ENCODE measurements at regions not wholly inside any gene's neighbourhood (a gene's known extent, or its start where the extent isn't known, plus 50 kb on each side); places are given as distances from the start of the nearest gene placed in this dataset.

GRCh38 chr4:84189144-84189543, 309.9 kb downstream of the NKX6-1 start:
- CTCF ChIA-PET: no interaction called here
- Mint-ChIP-seq H3K36me3 (ENCODE audit: insufficient read depth, unreplicated experiment) (no peaks in the 10 kb centered on the region), H3K27me3 (ENCODE audit: insufficient read depth, unreplicated experiment) (peaks cover 11% of the 10 kb centered on the region), H3K9me3 (ENCODE audit: unreplicated experiment) (peaks cover 6% of the 10 kb centered on the region), H3K4me3 (ENCODE audit: unreplicated experiment) (no peak overlapping the region), H3K4me1 (ENCODE audit: insufficient read depth, unreplicated experiment) (no peaks in the 10 kb centered on the region), H3K27ac (ENCODE audit: low read depth, unreplicated experiment) (no peak overlapping the region)
- POLR2A ChIA-PET: no interaction called here
- TF ChIP-seq, protein P1, sequence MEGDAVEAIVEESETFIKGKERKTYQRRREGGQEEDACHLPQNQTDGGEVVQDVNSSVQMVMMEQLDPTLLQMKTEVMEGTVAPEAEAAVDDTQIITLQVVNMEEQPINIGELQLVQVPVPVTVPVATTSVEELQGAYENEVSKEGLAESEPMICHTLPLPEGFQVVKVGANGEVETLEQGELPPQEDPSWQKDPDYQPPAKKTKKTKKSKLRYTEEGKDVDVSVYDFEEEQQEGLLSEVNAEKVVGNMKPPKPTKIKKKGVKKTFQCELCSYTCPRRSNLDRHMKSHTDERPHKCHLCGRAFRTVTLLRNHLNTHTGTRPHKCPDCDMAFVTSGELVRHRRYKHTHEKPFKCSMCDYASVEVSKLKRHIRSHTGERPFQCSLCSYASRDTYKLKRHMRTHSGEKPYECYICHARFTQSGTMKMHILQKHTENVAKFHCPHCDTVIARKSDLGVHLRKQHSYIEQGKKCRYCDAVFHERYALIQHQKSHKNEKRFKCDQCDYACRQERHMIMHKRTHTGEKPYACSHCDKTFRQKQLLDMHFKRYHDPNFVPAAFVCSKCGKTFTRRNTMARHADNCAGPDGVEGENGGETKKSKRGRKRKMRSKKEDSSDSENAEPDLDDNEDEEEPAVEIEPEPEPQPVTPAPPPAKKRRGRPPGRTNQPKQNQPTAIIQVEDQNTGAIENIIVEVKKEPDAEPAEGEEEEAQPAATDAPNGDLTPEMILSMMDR (IDR thresholded peaks at IDR 0.05; ENCODE audit: unreplicated experiment): no peak
- no peak for DNase-seq (ENCODE audit: unreplicated experiment)
- intact Hi-C loops (cut with micrococcal nuclease): no loop called here
- BruUV-seq (replicated peaks): no TSS peak

DNA sequence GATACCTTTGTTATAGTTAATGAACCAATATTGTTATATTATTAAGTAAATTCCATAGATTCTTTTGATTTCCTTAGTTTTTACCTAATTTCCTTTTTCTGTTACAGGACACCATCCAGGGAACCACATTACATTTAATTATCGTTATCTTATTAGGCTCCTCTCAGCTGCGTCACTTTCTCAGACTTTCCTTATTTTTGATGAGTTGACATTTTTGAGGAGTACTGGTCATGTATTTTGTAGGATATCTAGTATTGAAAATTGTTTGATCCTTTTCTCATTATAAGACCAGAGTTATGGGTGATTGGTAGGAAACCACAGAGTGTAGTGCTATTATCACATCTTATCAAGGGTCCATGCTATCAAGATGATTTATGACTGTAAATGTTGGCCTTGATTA, 319.7 kb downstream of the NKX6-1 start:
- BruUV-seq (replicated peaks): no TSS peak
- H3K27me3 Mint-ChIP-seq (ENCODE audit: insufficient read depth, unreplicated experiment): no peaks in the 10 kb centered on the region
- no peaks in the 10 kb centered on the region for H3K4me1 Mint-ChIP-seq (ENCODE audit: insufficient read depth, unreplicated experiment)
- no peaks in the 10 kb centered on the region for H3K36me3 Mint-ChIP-seq (ENCODE audit: insufficient read depth, unreplicated experiment)
- no peaks in the 10 kb centered on the region for H3K9me3 Mint-ChIP-seq (ENCODE audit: unreplicated experiment)
- no peak overlapping the region for H3K4me3 Mint-ChIP-seq (ENCODE audit: unreplicated experiment)
- intact Hi-C loops (cut with micrococcal nuclease): no loop called here
- CTCF ChIA-PET: no interaction called here
- POLR2A ChIA-PET: interaction anchor here (1.2 kb wide), 1 partner anchor 20 kb away, joined by 4 read pairs; no protein-coding TSS in a partner anchor
- TF ChIP-seq, protein P1 (IDR thresholded peaks at IDR 0.05; ENCODE audit: unreplicated experiment): no peak
- H3K27ac Mint-ChIP-seq (ENCODE audit: low read depth, unreplicated experiment): no peak overlapping the region
- DNase-seq (ENCODE audit: unreplicated experiment): no peak

GRCh38 chr4:84177831-84178542, 321.1 kb downstream of the NKX6-1 start:
- BruUV-seq (replicated peaks): no TSS peak
- POLR2A ChIA-PET: interaction anchor here (1.4 kb wide), 1 partner anchor 16 kb away, joined by 3 read pairs; no protein-coding TSS in a partner anchor
- Mint-ChIP-seq H3K36me3 (ENCODE audit: insufficient read depth, unreplicated experiment) (no peaks in the 10 kb centered on the region), H3K4me3 (ENCODE audit: unreplicated experiment) (no peak overlapping the region), H3K27ac (ENCODE audit: low read depth, unreplicated experiment) (no peak overlapping the region), H3K4me1 (ENCODE audit: insufficient read depth, unreplicated experiment) (no peaks in the 10 kb centered on the region), H3K27me3 (ENCODE audit: insufficient read depth, unreplicated experiment) (no peaks in the 10 kb centered on the region), H3K9me3 (ENCODE audit: unreplicated experiment) (no peaks in the 10 kb centered on the region)
- intact Hi-C loops (cut with micrococcal nuclease): no loop called here
- CTCF ChIA-PET: interaction anchor here (0.6 kb wide), 1 partner anchor 20 kb away, joined by 3 read pairs; no protein-coding TSS in a partner anchor
- peak; percentile 54 for DNase-seq (ENCODE audit: unreplicated experiment)
- TF ChIP-seq, protein P1 (IDR thresholded peaks at IDR 0.05; ENCODE audit: unreplicated experiment): no peak

DNA sequence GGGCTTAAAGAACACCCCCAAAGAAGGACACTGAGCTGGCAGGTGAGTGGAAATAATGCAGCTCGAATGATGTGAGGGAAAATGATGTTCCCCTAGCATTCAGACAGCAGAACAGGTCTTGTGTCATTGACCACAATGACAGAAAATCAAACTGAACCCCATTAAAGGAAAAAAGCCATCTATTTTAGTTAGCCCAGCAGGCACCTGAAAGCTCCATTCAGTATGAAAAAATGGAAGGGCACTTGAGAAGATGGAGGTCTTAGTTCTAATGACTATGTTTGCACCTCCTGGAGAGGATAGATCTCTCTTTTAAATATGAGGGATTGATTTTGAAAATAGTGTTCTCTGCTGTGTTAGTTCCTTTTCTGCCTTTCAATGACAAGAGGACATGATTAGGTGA, 323.1 kb downstream of the NKX6-1 start:
- CTCF ChIA-PET: interaction anchor here (0.6 kb wide), 1 partner anchor 315 kb away, joined by 5 read pairs; no protein-coding TSS in a partner anchor
- no peaks in the 10 kb centered on the region for H3K4me1 Mint-ChIP-seq (ENCODE audit: insufficient read depth, unreplicated experiment)
- TF ChIP-seq, protein P1 (IDR thresholded peaks at IDR 0.05; ENCODE audit: unreplicated experiment): no peak
- H3K27ac Mint-ChIP-seq (ENCODE audit: low read depth, unreplicated experiment): no peak overlapping the region
- no TSS peak for BruUV-seq (replicated peaks)
- no peaks in the 10 kb centered on the region for H3K27me3 Mint-ChIP-seq (ENCODE audit: insufficient read depth, unreplicated experiment)
- intact Hi-C loops (cut with micrococcal nuclease): no loop called here
- DNase-seq (ENCODE audit: unreplicated experiment): no peak
- POLR2A ChIA-PET: no interaction called here
- no peak overlapping the region for H3K4me3 Mint-ChIP-seq (ENCODE audit: unreplicated experiment)
- H3K9me3 Mint-ChIP-seq (ENCODE audit: unreplicated experiment): no peaks in the 10 kb centered on the region
- no peaks in the 10 kb centered on the region for H3K36me3 Mint-ChIP-seq (ENCODE audit: insufficient read depth, unreplicated experiment)

All from MCF 10A (cell line).